SK-N-SH (cell line): ENCODE measurements at regions not wholly inside any gene's neighbourhood (a gene's known extent, or its start where the extent isn't known, plus 50 kb on each side); places are given as distances from the start of the nearest gene placed in this dataset.

Experiments used
- CTCF ChIP-seq: fragments of 200-600 bp; sonication (generic); IDR thresholded peaks from 2 replicates; pipeline ENCODE4 v1.6.1; 2017; ENCODE audit warnings: antibody characterized with exemption, mild to moderate bottlenecking, moderate library complexity
- ELF1 ChIP-seq: IDR thresholded peaks from 2 replicates; pipeline ENCODE4 v1.4.0; 2012
- EP300 ChIP-seq, 2 experiments: IDR thresholded peaks; 2 replicates each; pipeline versions ENCODE4 v1.4.0 to v1.6.1; 2012; ENCODE audit warnings: borderline replicate concordance in 1 of 2, low read depth in 1 of 2, low read length in 1 of 2
- EZH2phosphoT487 ChIP-seq: fragments of 200-600 bp; sonication (generic); IDR thresholded peaks from 2 replicates; pipeline ENCODE4 v1.6.1; 2017; ENCODE audit warnings: low read depth, mixed run types, mild to moderate bottlenecking, antibody characterized with exemption, moderate library complexity, borderline replicate concordance
- FOXM1 ChIP-seq: IDR thresholded peaks from 2 replicates; pipeline ENCODE4 v1.4.0; 2012; ENCODE audit warnings: low read depth, mild to moderate bottlenecking
- POLR2AphosphoS5 ChIP-seq: IDR thresholded peaks from 2 replicates; pipeline ENCODE4 v1.6.1; 2012; ENCODE audit warnings: low read depth, low read length
- RCOR1 ChIP-seq: fragments of 150-350 bp; IDR thresholded peaks from 2 replicates; pipeline ENCODE4 v1.6.1; 2017; ENCODE audit warnings: antibody characterized with exemption, low read length
- TCF12 ChIP-seq: IDR thresholded peaks from 2 replicates; pipeline ENCODE4 v1.4.0; 2012
- TEAD4 ChIP-seq: IDR thresholded peaks from 2 replicates; pipeline ENCODE4 v1.4.0; 2012; ENCODE audit warnings: mild to moderate bottlenecking, borderline replicate concordance; ENCODE audit not compliant: insufficient read depth

- TF ChIP-seq CTCF (no peak), POLR2AphosphoS5 (no peak), TCF12 (no peak), ELF1 (no peak), EP300 (IDR thresholded peaks at IDR 0.05; ENCODE audit: borderline replicate concordance in 1 of 2, low read depth in 1 of 2, low read length in 1 of 2) (no peak), EZH2phosphoT487 (no peak), RCOR1 (no peak), TEAD4 (no peak), FOXM1 (no peak)
These were observed 284.6 kb downstream of the MRPS30 start for GRCh38 chr5:45093377-45093776.
